MM.1S (cell line): ENCODE measurements at regions not wholly inside any gene's neighbourhood (a gene's known extent, or its start where the extent isn't known, plus 50 kb on each side); places are given as distances from the start of the nearest gene placed in this dataset.

ENCODE experiments used
- CTCF ChIP-seq: fragments of 300-600 bp; sonication (generic); IDR thresholded peaks from 2 replicates; pipeline ENCODE4 v1.5.1; 2016; ENCODE audit warnings: antibody characterized with exemption, low read length, mixed read lengths
- EZH2 ChIP-seq: fragments of 300-600 bp; sonication (generic); optimal IDR thresholded peaks from 2 replicates; pipeline ENCODE3; 2017; ENCODE audit warnings: low read depth, mild to moderate bottlenecking, antibody characterized with exemption, low read length, mixed read lengths
- EZH2phosphoT487 ChIP-seq: fragments of 300-600 bp; sonication (generic); IDR thresholded peaks from 2 replicates; pipeline ENCODE4 v1.6.1; 2018; ENCODE audit warnings: antibody characterized with exemption, low read length

GRCh38 chr14:71343724-71344123 is 436.5 kb downstream of the PCNX1 start:
- TF ChIP-seq EZH2phosphoT487, result no peak
- TF ChIP-seq CTCF, result no peak
- TF ChIP-seq EZH2, result no peak
